GM12872 (cell line): ENCODE measurements at regions not wholly inside any gene's neighbourhood (a gene's known extent, or its start where the extent isn't known, plus 50 kb on each side); places are given as distances from the start of the nearest gene placed in this dataset.

Experiments
- TF ChIP-seq, protein P1 (sequence below): IDR thresholded peaks from 3 replicates; pipeline ENCODE4 v1.5.1; 2011; ENCODE audit warnings: low read depth, mild to moderate bottlenecking, low read length, moderate library complexity; ENCODE audit not compliant: insufficient read depth

DNA sequence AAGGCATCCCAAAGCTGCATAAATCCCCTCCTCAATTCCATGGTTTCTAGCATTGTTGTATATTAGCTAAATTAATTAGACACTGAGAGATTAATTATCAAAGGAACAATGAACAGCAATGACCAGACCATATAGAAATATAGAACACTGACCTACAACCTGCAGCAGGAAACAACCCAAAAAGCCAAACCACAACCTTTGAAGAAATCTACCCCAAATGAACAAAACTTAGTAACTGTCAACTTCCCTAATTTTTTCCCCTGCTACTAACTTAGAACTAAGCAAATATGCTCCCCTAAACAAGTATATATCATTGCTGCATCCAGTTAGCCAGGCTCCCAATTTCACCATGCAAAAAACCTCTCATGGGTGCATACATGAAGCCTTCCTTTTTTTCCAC is 268.0 kb upstream of the ANO3 start:
- TF ChIP-seq, protein P1, sequence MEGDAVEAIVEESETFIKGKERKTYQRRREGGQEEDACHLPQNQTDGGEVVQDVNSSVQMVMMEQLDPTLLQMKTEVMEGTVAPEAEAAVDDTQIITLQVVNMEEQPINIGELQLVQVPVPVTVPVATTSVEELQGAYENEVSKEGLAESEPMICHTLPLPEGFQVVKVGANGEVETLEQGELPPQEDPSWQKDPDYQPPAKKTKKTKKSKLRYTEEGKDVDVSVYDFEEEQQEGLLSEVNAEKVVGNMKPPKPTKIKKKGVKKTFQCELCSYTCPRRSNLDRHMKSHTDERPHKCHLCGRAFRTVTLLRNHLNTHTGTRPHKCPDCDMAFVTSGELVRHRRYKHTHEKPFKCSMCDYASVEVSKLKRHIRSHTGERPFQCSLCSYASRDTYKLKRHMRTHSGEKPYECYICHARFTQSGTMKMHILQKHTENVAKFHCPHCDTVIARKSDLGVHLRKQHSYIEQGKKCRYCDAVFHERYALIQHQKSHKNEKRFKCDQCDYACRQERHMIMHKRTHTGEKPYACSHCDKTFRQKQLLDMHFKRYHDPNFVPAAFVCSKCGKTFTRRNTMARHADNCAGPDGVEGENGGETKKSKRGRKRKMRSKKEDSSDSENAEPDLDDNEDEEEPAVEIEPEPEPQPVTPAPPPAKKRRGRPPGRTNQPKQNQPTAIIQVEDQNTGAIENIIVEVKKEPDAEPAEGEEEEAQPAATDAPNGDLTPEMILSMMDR = no peak

DNA sequence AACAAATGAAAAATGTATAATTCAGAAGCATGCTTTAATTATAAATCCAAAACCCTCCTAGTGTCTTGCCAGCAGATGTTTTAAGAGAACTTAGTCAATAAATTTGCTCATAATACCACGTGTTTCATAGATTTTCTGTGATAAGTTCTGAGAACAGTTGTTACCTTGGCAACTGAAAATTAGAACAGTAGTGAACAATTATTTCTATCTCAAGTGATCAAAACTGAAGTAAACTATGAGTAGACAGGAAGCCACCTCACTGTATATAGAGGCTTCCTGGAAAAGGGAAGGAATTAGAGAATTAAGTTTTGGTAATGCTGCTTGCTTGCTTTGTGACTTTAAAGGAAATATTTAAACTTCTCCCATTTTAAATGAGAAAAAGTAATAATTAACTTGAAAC is 266.0 kb upstream of the ANO3 start:
- TF ChIP-seq, protein P1 = no peak

DNA sequence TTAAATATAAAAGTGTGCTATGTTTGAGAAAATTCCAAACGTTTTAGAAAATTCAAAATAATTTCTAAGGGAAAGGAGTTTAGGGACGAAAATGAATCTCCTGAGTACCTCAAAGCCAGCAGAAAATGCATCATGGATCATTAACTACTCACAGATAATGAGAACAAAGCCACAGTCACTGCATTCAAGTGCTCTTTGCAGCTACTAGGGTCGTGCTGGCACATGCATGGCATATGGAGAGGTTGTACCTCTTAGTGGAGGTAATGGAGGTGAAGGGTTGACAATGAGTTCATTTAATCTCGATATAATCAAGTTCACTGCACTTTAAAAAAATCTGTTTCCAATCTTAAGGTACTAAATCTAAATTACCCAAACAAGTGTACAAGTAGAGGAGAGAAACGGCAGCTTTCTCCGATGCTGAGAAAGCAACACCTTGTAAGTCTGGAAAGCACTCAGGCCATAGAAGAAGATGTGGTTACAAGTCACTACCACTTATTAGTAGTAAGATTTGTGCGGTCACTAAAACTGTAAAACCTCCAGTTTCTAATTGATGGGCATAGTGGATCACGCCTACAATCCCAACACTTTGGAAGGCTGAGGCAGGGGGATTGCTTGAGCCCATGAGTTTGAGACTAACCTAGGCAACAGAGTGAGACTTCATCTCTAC is 261.1 kb upstream of the ANO3 start:
- TF ChIP-seq, protein P1 = no peak

DNA sequence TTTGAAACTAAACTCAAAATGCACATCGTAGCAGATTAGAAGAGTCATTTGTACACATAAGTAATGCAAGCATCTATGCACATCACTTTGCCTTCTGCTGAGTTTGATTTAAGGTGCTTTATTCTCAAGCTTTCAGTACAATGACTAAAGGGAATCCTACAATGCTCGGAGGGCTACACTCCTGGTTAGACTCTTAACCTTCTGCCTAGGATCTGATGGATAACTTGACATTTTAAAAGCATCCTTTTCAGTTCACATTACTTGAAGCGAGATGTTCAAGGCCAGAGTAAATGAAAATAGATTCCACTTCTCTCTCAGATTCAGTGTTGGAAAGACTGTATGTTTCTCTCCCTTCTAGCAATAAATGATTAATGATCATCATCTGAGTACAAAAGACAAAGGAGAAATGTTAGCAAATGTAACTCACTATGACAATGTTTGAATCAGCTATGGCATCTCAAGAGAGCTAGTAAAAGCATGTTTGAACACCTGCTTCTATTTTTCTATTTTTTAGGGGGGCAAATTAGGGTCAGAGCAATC is 259.2 kb upstream of the ANO3 start:
- TF ChIP-seq, protein P1 = no peak

DNA sequence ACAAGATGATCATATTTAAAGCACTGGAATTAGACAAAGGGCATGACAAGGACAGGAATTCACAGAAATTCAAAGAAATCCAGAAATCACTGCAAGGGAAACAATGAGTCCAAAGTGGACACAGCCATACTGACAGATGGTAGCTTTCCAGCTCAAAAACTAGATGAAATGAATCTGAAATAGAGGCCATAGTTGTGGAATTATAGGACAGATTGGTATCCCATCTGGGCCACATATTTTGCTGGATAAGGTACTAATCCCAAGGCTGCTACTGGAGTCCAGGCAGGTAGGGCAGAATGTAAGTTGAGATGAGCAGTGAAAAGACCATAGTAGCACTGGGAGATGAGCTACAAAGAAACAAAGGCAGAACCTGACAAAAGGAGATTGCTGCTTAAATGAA is 258.3 kb upstream of the ANO3 start:
- TF ChIP-seq, protein P1 = no peak

DNA sequence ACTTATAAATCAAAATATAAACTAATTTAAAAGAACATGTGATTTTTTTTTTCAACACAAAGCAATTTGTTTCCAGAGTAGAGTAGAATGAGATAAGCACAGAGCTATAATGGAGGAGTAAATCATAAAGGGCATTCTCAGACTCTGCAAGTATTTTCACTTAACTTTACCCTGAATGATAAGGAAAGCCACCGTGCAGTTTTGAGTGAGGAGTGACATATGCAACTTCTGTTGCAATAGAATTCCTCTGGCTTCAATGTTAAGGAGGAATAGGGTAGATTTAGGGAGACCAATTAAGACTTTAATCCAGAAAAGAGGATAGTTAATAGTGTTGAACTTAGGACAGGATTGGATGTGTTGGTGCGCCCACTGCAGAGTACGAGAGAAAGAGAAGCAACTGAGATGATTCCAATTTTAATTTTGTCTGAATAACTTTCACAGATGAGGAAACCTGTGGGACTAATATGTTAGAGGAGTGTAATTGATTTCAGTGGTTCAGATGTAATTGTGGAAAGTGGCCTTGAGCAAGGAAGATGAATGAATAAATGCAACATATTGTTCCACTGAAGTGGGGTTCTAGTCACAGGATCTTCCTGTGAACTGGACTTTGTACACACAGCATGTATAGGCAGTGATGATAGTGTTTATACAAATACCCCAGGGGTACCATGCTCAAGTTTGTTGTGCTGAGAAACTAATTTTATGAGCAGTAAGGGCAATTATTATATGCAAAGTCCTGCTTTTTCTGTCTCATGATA is 255.5 kb upstream of the ANO3 start:
- TF ChIP-seq, protein P1 = no peak

DNA sequence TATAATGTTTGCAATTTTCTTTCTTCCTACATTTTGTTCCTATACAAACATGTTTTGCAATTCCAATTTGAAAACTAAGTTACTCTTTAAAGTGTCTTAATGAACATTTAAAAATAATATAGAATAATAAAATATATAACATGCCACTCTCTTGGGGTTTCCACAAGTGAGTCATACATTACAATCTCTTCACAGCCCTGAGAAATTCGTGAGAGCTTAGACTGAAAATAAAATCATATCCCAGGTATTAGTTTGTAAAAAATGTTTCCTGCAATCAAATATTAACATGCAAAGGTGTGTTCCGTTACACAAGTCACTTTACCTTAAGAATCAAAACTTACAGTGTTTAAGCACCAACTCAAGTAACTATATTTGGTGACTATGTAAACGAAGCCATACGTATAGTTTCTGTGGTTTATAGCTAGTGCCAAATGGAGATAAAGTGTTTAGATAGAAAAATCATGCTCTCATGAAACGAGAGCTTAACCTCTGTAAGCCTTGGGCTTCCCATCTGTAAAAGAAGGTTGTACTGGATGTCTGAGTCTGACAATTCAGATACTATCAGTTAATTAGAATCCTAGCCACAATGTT is 253.6 kb upstream of the ANO3 start:
- TF ChIP-seq, protein P1 = no peak
